Right atrium auricular region (tissue), 2 donors: ENCODE measurements at regions not wholly inside any gene's neighbourhood (a gene's known extent, or its start where the extent isn't known, plus 50 kb on each side); places are given as distances from the start of the nearest gene placed in this dataset.
A peak's percentile ranks its signal among the peaks of the same experiment; 100 is the strongest.

ENCODE experiments used
- DNase-seq: peaks from one replicate; pipeline ENCODE4 v3.0.0-alpha.2; 2019; ENCODE audit warnings: low spot score
- H3K27ac ChIP-seq, 2 donors: fragments of 200-600 bp; sonication (generic); 1 replicate in 1 of 2; 2 replicates in 1 of 2; pipeline ENCODE4 v1.5.1; 2016 to 2019
- H3K27me3 ChIP-seq, 2 donors: fragments of 200-600 bp; sonication (generic); one replicate each; pipeline versions ENCODE4 v1.5.1 to v1.6.0; 2017 to 2019
- H3K36me3 ChIP-seq: fragments of 200-600 bp; sonication (generic); one replicate; pipeline ENCODE4 v1.5.1; 2016
- H3K4me1 ChIP-seq, 2 donors: fragments of 200-600 bp; sonication (generic); one replicate each; pipeline versions ENCODE4 v1.5.1 to v1.6.0; 2017 to 2019
- H3K4me3 ChIP-seq, 2 donors: fragments of 200-600 bp; sonication (generic); 1 replicate in 1 of 2; 2 replicates in 1 of 2; pipeline ENCODE4 v1.5.1; 2017 to 2019; ENCODE audit warnings: mild to moderate bottlenecking in 1 of 2, moderate library complexity in 1 of 2
- H3K9me3 ChIP-seq, 2 donors: fragments of 200-600 bp; sonication (generic); one replicate each; pipeline ENCODE4 v1.5.1; 2019
- CTCF ChIP-seq, 2 donors: fragments of 200-600 bp; sonication (generic); IDR thresholded peaks; one replicate each; pipeline ENCODE4 v1.5.1; 2019; ENCODE audit warnings: antibody characterized with exemption in 2 of 2

GRCh38 chr5:126014676-126015075 is 408.5 kb upstream of the GRAMD2B start:
- no peak overlapping the region for H3K4me3 ChIP-seq
- H3K27me3 ChIP-seq = no peaks in the 10 kb centered on the region
- DNase-seq = no peak
- H3K9me3 ChIP-seq = no peaks in the 10 kb centered on the region
- no peak for TF ChIP-seq CTCF (IDR thresholded peaks at IDR 0.05)
- no peak overlapping the region for H3K27ac ChIP-seq
- H3K4me1 ChIP-seq = peaks cover 0 to 22% of the 10 kb centered on the region in 2 donors
- H3K36me3 ChIP-seq = no peaks in the 10 kb centered on the region

- Histone ChIP-seq H3K36me3 (no peaks in the 10 kb centered on the region), H3K27me3 (no peaks in the 10 kb centered on the region), H3K27ac (peak overlapping the region in 1 of 2 donors; percentile 42), H3K9me3 (no peaks in the 10 kb centered on the region), H3K4me3 (no peak overlapping the region), H3K4me1 (peaks cover 0 to 22% of the 10 kb centered on the region in 2 donors)
- no peak for TF ChIP-seq CTCF (IDR thresholded peaks at IDR 0.05)
- DNase-seq = no peak
Observed at GRCh38 chr5:126015235-126016181, 407.7 kb upstream of the GRAMD2B start.

- no peaks in the 10 kb centered on the region for H3K9me3 ChIP-seq
- no peak overlapping the region for H3K4me3 ChIP-seq
- H3K36me3 ChIP-seq = no peaks in the 10 kb centered on the region
- no peak for TF ChIP-seq CTCF (IDR thresholded peaks at IDR 0.05)
- no peak for DNase-seq
- no peaks in the 10 kb centered on the region for H3K27me3 ChIP-seq
- H3K27ac ChIP-seq = peak overlapping the region in 1 of 2 donors; percentile 42
- H3K4me1 ChIP-seq = peaks cover 0 to 22% of the 10 kb centered on the region in 2 donors
Observed at GRCh38 chr5:126016256-126016655, 407.0 kb upstream of the GRAMD2B start.

- Histone ChIP-seq H3K4me1 (peaks cover 0 to 22% of the 10 kb centered on the region in 2 donors), H3K27me3 (no peaks in the 10 kb centered on the region)
- TF ChIP-seq CTCF (IDR thresholded peaks at IDR 0.05) = no peak
Observed at GRCh38 chr5:126017096-126017495, 406.1 kb upstream of the GRAMD2B start.

GRCh38 chr5:126020770-126021169 is 402.4 kb upstream of the GRAMD2B start:
- Histone ChIP-seq H3K4me3 (no peak overlapping the region), H3K27ac (no peak overlapping the region), H3K4me1 (peaks cover 0 to 11% of the 10 kb centered on the region in 2 donors), H3K27me3 (no peaks in the 10 kb centered on the region), H3K9me3 (no peaks in the 10 kb centered on the region), H3K36me3 (no peaks in the 10 kb centered on the region)
- DNase-seq = no peak
- no peak for TF ChIP-seq CTCF (IDR thresholded peaks at IDR 0.05)

More at GRCh38 chr5:126017096-126017495, 406.1 kb upstream of the GRAMD2B start:
- no peak for DNase-seq
- Histone ChIP-seq H3K4me3 (no peak overlapping the region), H3K27ac (no peak overlapping the region), H3K36me3 (no peaks in the 10 kb centered on the region), H3K9me3 (no peaks in the 10 kb centered on the region)
